Neural progenitor cell (in vitro differentiated cells): ENCODE measurements at regions not wholly inside any gene's neighbourhood (a gene's known extent, or its start where the extent isn't known, plus 50 kb on each side); places are given as distances from the start of the nearest gene placed in this dataset.

Experiments
- EZH2 ChIP-seq: fragments of 200-600 bp; sonication (generic); IDR thresholded peaks from 2 replicates; pipeline ENCODE4 v1.6.1; 2017; ENCODE audit warnings: antibody characterized with exemption, mild to moderate bottlenecking, moderate library complexity
- TF ChIP-seq, protein P1 (sequence below): fragments of 200-600 bp; sonication (generic); IDR thresholded peaks from 2 replicates; pipeline ENCODE4 v1.5.1; 2017; ENCODE audit warnings: antibody characterized with exemption, mild to moderate bottlenecking

DNA sequence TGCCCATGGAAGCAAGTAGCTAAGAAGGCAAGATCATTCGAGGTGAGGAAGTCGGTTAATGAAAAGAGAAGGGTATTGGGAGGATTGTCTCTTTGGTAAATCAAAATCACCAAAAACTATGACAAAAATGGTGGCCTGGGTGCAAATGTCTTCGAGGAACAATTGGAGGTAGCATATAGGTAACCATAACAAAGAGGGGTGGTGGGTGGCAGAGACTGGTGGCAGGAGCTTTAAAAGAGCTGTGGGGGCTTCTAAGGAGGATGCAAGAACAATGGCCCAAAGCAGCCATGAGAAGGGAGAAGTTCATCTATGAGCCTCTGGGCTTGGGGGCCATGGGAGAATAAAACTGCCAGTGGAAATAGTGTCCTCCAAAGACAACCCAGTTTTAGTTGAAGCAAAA, 172.2 kb upstream of the PDE1C start:
- TF ChIP-seq, protein P1, sequence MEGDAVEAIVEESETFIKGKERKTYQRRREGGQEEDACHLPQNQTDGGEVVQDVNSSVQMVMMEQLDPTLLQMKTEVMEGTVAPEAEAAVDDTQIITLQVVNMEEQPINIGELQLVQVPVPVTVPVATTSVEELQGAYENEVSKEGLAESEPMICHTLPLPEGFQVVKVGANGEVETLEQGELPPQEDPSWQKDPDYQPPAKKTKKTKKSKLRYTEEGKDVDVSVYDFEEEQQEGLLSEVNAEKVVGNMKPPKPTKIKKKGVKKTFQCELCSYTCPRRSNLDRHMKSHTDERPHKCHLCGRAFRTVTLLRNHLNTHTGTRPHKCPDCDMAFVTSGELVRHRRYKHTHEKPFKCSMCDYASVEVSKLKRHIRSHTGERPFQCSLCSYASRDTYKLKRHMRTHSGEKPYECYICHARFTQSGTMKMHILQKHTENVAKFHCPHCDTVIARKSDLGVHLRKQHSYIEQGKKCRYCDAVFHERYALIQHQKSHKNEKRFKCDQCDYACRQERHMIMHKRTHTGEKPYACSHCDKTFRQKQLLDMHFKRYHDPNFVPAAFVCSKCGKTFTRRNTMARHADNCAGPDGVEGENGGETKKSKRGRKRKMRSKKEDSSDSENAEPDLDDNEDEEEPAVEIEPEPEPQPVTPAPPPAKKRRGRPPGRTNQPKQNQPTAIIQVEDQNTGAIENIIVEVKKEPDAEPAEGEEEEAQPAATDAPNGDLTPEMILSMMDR = no peak
- TF ChIP-seq EZH2 = no peak
